ENCODE measurements at regions not wholly inside any gene's neighbourhood (a gene's known extent, or its start where the extent isn't known, plus 50 kb on each side); places are given as distances from the start of the nearest gene placed in this dataset. TPM values are rescaled to one million over a fixed set of nuclear protein-coding genes. Genes with fewer than 3 reads are reported as not detected.

DNA sequence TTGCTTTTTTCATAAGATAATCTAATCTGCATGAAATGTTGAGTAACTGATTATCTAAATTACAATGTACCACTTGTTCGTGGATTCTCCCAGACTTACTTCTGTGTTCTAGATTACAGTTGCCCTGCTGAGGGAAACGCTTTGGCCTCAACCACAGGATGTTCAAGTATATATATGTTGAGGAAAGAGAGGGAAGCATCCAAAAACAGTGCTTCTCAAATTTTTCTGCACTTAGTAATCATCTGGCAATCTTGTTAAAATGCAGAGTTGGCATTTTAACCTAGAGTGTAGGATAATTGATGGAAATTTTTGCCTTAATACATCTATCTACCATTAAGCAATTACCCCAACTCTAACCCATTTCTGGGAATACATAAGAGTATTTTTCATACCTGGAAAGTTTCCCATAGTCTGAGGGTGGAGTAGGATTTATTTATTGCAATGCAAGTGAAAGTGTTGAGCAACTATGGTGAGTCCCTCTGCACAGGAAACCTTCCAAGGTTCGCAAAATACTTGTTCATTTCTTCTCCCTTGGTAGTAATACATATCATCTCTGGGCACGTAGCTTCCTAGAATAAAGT, 59.6 kb upstream of the C1GALT1 start:
- H3K9me3 ChIP-seq: no peaks in the 10 kb centered on the region
- TF ChIP-seq EP300 (IDR thresholded peaks at IDR 0.05) (peak in 1 of 2 donors; percentile 53), POLR2A (IDR thresholded peaks at IDR 0.05) (no peak)
- WGBS, 2 donors: 41 to 44% methylated on average over 4 of the region's 4 CpGs

GRCh38 chr7:7125963-7126362, 56.4 kb upstream of the C1GALT1 start:
- peaks cover 0 to 19% (median 0%) of the 10 kb centered on the region in 4 donors for H3K4me1 ChIP-seq
- no peaks in the 10 kb centered on the region for H3K36me3 ChIP-seq
- no peak overlapping the region for H3K27ac ChIP-seq
- H3K4me3 ChIP-seq: no peak overlapping the region
- H3K27me3 ChIP-seq: no peaks in the 10 kb centered on the region
- no peak for TF ChIP-seq EP300 (IDR thresholded peaks at IDR 0.05)
- TF ChIP-seq, protein P1, sequence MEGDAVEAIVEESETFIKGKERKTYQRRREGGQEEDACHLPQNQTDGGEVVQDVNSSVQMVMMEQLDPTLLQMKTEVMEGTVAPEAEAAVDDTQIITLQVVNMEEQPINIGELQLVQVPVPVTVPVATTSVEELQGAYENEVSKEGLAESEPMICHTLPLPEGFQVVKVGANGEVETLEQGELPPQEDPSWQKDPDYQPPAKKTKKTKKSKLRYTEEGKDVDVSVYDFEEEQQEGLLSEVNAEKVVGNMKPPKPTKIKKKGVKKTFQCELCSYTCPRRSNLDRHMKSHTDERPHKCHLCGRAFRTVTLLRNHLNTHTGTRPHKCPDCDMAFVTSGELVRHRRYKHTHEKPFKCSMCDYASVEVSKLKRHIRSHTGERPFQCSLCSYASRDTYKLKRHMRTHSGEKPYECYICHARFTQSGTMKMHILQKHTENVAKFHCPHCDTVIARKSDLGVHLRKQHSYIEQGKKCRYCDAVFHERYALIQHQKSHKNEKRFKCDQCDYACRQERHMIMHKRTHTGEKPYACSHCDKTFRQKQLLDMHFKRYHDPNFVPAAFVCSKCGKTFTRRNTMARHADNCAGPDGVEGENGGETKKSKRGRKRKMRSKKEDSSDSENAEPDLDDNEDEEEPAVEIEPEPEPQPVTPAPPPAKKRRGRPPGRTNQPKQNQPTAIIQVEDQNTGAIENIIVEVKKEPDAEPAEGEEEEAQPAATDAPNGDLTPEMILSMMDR (IDR thresholded peaks at IDR 0.05): no peak
- no peak for TF ChIP-seq POLR2A (IDR thresholded peaks at IDR 0.05)
- H3K9me3 ChIP-seq: no peaks in the 10 kb centered on the region
- WGBS, 2 donors: 91 to 95% methylated on average over 2 of the region's 2 CpGs
- no peak for DNase-seq (ENCODE audit: low spot score in 2 of 2)

More for the DNA sequence above, 59.6 kb upstream of the C1GALT1 start:
- peak overlapping the region in 1 of 4 donors; percentile 3 for H3K27ac ChIP-seq
- peak in 1 of 2 donors; percentile 25 for DNase-seq (ENCODE audit: low spot score in 2 of 2)
- no peaks in the 10 kb centered on the region for H3K36me3 ChIP-seq
- peaks cover 0 to 19% (median 0%) of the 10 kb centered on the region in 4 donors for H3K4me1 ChIP-seq
- no peaks in the 10 kb centered on the region for H3K27me3 ChIP-seq
- H3K4me3 ChIP-seq: no peak overlapping the region

DNA sequence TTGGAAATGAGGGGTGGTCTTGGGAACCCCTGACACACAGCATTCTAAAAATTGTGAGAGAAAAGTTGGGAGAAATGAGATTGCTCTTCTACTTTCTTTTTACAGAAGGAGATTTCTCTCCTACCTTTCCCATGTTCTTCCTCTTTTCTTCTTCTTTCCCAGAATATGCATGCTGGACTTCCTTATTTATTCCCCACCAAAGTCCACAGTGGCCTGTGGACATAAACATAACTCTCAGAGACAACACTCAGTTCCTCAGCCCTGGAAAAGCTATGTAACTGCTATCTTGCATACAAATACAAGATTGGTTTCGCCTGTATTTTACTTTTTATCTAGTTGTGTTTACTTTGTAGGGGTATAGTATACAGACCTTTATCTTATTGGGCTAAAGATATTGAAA, 54.6 kb upstream of the C1GALT1 start:
- Histone ChIP-seq H3K36me3 (no peaks in the 10 kb centered on the region), H3K4me1 (peaks cover 0 to 6% (median 0%) of the 10 kb centered on the region in 4 donors), H3K9me3 (no peaks in the 10 kb centered on the region), H3K27ac (no peak overlapping the region), H3K4me3 (no peak overlapping the region), H3K27me3 (no peaks in the 10 kb centered on the region)
- no peak for TF ChIP-seq POLR2A (IDR thresholded peaks at IDR 0.05)
- TF ChIP-seq, protein P1 (IDR thresholded peaks at IDR 0.05): no peak
- no peak for DNase-seq (ENCODE audit: low spot score in 2 of 2)
- WGBS, 2 donors: 90 to 97% methylated on average over 1 of the region's 1 CpG

DNA sequence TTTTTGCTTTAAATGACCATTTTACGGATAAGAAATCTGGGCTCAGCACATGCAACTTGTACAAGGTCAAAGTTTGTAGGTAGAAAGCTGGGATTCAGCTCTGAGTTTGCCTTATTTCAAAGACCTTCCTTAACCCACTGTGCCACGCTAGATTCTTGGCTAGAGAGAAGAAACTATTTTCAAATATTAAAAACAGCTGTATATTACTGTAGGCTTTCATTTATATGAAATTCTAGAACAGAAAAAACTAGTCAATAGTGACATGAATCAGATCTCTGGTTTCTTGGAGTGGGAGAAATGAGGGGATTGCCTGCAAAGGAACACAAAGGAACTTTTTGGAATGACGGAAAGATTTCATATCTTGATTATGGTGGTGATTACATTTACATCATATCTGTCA, 53.0 kb upstream of the C1GALT1 start:
- Histone ChIP-seq H3K36me3 (no peaks in the 10 kb centered on the region), H3K4me1 (no peaks in the 10 kb centered on the region), H3K27ac (no peak overlapping the region), H3K9me3 (no peaks in the 10 kb centered on the region), H3K4me3 (no peak overlapping the region), H3K27me3 (no peaks in the 10 kb centered on the region)
- 85 to 86% methylated on average over 3 of the region's 3 CpGs for WGBS, 2 donors
- TF ChIP-seq POLR2A (IDR thresholded peaks at IDR 0.05) (no peak), EP300 (IDR thresholded peaks at IDR 0.05) (no peak)
- TF ChIP-seq, protein P1 (IDR thresholded peaks at IDR 0.05): no peak
- DNase-seq (ENCODE audit: low spot score in 2 of 2): no peak

- H3K9me3 ChIP-seq: no peaks in the 10 kb centered on the region
These were observed 51.1 kb upstream of the C1GALT1 start for GRCh38 chr7:7131273-7131672.

More at GRCh38 chr7:7131273-7131672, 51.1 kb upstream of the C1GALT1 start:
- no peak for DNase-seq (ENCODE audit: low spot score in 2 of 2)
- no peak for TF ChIP-seq POLR2A (IDR thresholded peaks at IDR 0.05)
- no peak for TF ChIP-seq EP300 (IDR thresholded peaks at IDR 0.05)
- TF ChIP-seq, protein P1 (IDR thresholded peaks at IDR 0.05): no peak
- no peak overlapping the region for H3K27ac ChIP-seq
- H3K27me3 ChIP-seq: no peaks in the 10 kb centered on the region
- H3K4me3 ChIP-seq: no peak overlapping the region
- H3K36me3 ChIP-seq: no peaks in the 10 kb centered on the region
- WGBS, 2 donors: 78 to 82% methylated on average over 1 of the region's 1 CpG
- H3K4me1 ChIP-seq: peaks cover 0 to 3% (median under 1%) of the 10 kb centered on the region in 4 donors

Small RNA genes in the stretch of these regions (small RNA-seq; reads per million reads assigned to genes)
- gene AC079804.2: not detected
- not detected for gene MIR3683
- not detected for gene RF00019

All from tibial nerve (tissue), 4 donors.